ENCODE measurements at regions not wholly inside any gene's neighbourhood (a gene's known extent, or its start where the extent isn't known, plus 50 kb on each side); places are given as distances from the start of the nearest gene placed in this dataset.

GRCh38 chr3:55329849-55330248 lies 157.3 kb downstream of the WNT5A start:
- H3K9me3 Mint-ChIP-seq = no peaks in the 10 kb centered on the region
- H3K27ac Mint-ChIP-seq = no peak overlapping the region
- H3K27me3 Mint-ChIP-seq = peaks cover 3% of the 10 kb centered on the region
- no peak for DNase-seq (ENCODE audit: extremely low spot score, unreplicated experiment)
- H3K4me1 Mint-ChIP-seq (ENCODE audit: unreplicated experiment) = peaks cover 7% of the 10 kb centered on the region
- no peak for TF ChIP-seq CTCF (conservative IDR thresholded peaks at IDR 0.05)
- H3K36me3 Mint-ChIP-seq = no peaks in the 10 kb centered on the region
- no peak overlapping the region for H3K4me3 Mint-ChIP-seq

- H3K9me3 Mint-ChIP-seq = no peaks in the 10 kb centered on the region
- no peak overlapping the region for H3K4me3 Mint-ChIP-seq
- H3K27ac Mint-ChIP-seq = no peak overlapping the region
- no peaks in the 10 kb centered on the region for H3K36me3 Mint-ChIP-seq
- no peaks in the 10 kb centered on the region for H3K27me3 Mint-ChIP-seq
- H3K4me1 Mint-ChIP-seq (ENCODE audit: unreplicated experiment) = peaks cover 12% of the 10 kb centered on the region
- no peak for DNase-seq (ENCODE audit: extremely low spot score, unreplicated experiment)
- TF ChIP-seq CTCF (conservative IDR thresholded peaks at IDR 0.05) = no peak
Measured at GRCh38 chr3:55327131-55327920, 159.8 kb downstream of the WNT5A start.

- peaks cover 3% of the 10 kb centered on the region for H3K36me3 Mint-ChIP-seq
- no peak overlapping the region for H3K27ac Mint-ChIP-seq
- no peak overlapping the region for H3K4me3 Mint-ChIP-seq
- no peaks in the 10 kb centered on the region for H3K9me3 Mint-ChIP-seq
- H3K4me1 Mint-ChIP-seq (ENCODE audit: unreplicated experiment) = peaks cover 7% of the 10 kb centered on the region
- no peak for DNase-seq (ENCODE audit: extremely low spot score, unreplicated experiment)
- no peak for TF ChIP-seq CTCF (conservative IDR thresholded peaks at IDR 0.05)
- peaks cover 9% of the 10 kb centered on the region for H3K27me3 Mint-ChIP-seq
Measured at GRCh38 chr3:55322638-55323037, 164.5 kb downstream of the WNT5A start.

- H3K4me1 Mint-ChIP-seq (ENCODE audit: unreplicated experiment) = peaks cover 7% of the 10 kb centered on the region
- H3K9me3 Mint-ChIP-seq = no peaks in the 10 kb centered on the region
- H3K27ac Mint-ChIP-seq = no peak overlapping the region
- TF ChIP-seq CTCF (conservative IDR thresholded peaks at IDR 0.05) = no peak
- no peak for DNase-seq (ENCODE audit: extremely low spot score, unreplicated experiment)
- H3K27me3 Mint-ChIP-seq = peaks cover 13% of the 10 kb centered on the region
- H3K4me3 Mint-ChIP-seq = no peak overlapping the region
- H3K36me3 Mint-ChIP-seq = peaks cover 3% of the 10 kb centered on the region
Measured at GRCh38 chr3:55320928-55321327, 166.2 kb downstream of the WNT5A start.

- no peak for TF ChIP-seq CTCF (conservative IDR thresholded peaks at IDR 0.05)
- no peak overlapping the region for H3K27ac Mint-ChIP-seq
- DNase-seq (ENCODE audit: extremely low spot score, unreplicated experiment) = no peak
- peaks cover 7% of the 10 kb centered on the region for H3K9me3 Mint-ChIP-seq
- H3K4me3 Mint-ChIP-seq = peak overlapping the region; percentile 26
- no peaks in the 10 kb centered on the region for H3K36me3 Mint-ChIP-seq
- H3K4me1 Mint-ChIP-seq (ENCODE audit: unreplicated experiment) = peaks cover 19% of the 10 kb centered on the region
- H3K27me3 Mint-ChIP-seq = peaks cover 10% of the 10 kb centered on the region
Measured at GRCh38 chr3:55315396-55315795, 171.7 kb downstream of the WNT5A start.
